DND-41 (cell line): ENCODE measurements at regions not wholly inside any gene's neighbourhood (a gene's known extent, or its start where the extent isn't known, plus 50 kb on each side); places are given as distances from the start of the nearest gene placed in this dataset.

Experiments used
- ATAC-seq: fragments of 200-7000 bp; cut with Tn5 transposase; 3 replicates; pipeline ENCODE4 v1.9.1; 2021; ENCODE audit warnings: low read depth; ENCODE audit not compliant: insufficient read depth
- DNase-seq: peaks from one replicate; pipeline ENCODE4 v3.0.0-alpha.2; 2020
- H2AFZ ChIP-seq: 2 replicates; pipeline ENCODE4 v1.6.0; 2012; ENCODE audit warnings: low read depth, low read length
- H3K27ac ChIP-seq: 2 replicates; pipeline ENCODE4 v1.5.1; 2012; ENCODE audit warnings: low read length, inconsistent platforms
- H3K27me3 ChIP-seq: fragments of 200-600 bp; sonication (generic); 2 replicates; pipeline ENCODE4 v1.6.0; 2012; ENCODE audit warnings: low read length, mild to moderate bottlenecking, inconsistent platforms; ENCODE audit not compliant: insufficient read depth, poor library complexity
- H3K36me3 ChIP-seq: 2 replicates; pipeline ENCODE4 v1.5.1; 2012; ENCODE audit warnings: low read length, inconsistent platforms; ENCODE audit not compliant: insufficient read depth
- H3K4me1 ChIP-seq: 2 replicates; pipeline ENCODE4 v1.5.1; 2012; ENCODE audit warnings: mild to moderate bottlenecking, low read length; ENCODE audit not compliant: insufficient read depth
- H3K4me2 ChIP-seq: 2 replicates; pipeline ENCODE4 v1.6.0; 2012; ENCODE audit warnings: mild to moderate bottlenecking, moderate library complexity, low read length, inconsistent platforms; ENCODE audit not compliant: insufficient read depth
- H3K4me3 ChIP-seq, 2 experiments: fragments of 200-600 bp in 1 of 2; shearing (Covaris generic) in 1 of 2; 2 replicates each; pipeline ENCODE4 v1.5.1; 2012 to 2016; ENCODE audit warnings: inconsistent platforms in 2 of 2, low read length in 2 of 2, mild to moderate bottlenecking in 2 of 2, low read depth in 1 of 2, moderate library complexity in 1 of 2
- H3K79me2 ChIP-seq: 2 replicates; pipeline ENCODE4 v1.6.0; 2012; ENCODE audit warnings: low read length, inconsistent platforms; ENCODE audit not compliant: insufficient read depth
- H3K9ac ChIP-seq: 2 replicates; pipeline ENCODE4 v1.6.0; 2012; ENCODE audit warnings: low read depth, mild to moderate bottlenecking, inconsistent platforms, low read length, moderate library complexity
- H3K9me3 ChIP-seq: 2 replicates; pipeline ENCODE4 v1.5.1; 2012; ENCODE audit warnings: low read length, moderate library complexity, mild to moderate bottlenecking, inconsistent platforms; ENCODE audit not compliant: insufficient read depth, severe bottlenecking
- H4K20me1 ChIP-seq: 2 replicates; pipeline ENCODE4 v1.6.0; 2012; ENCODE audit warnings: low read length; ENCODE audit not compliant: insufficient read depth
- EZH2 ChIP-seq: IDR thresholded peaks from 3 replicates; pipeline ENCODE4 v1.6.1; 2012; ENCODE audit warnings: borderline replicate concordance, low read depth, mild to moderate bottlenecking, moderate library complexity, low read length, inconsistent platforms; ENCODE audit not compliant: severe bottlenecking
- TF ChIP-seq, protein P1 (sequence below): IDR thresholded peaks from 2 replicates; pipeline ENCODE4 v1.5.1; 2012; ENCODE audit warnings: borderline replicate concordance, low read length, moderate library complexity, mild to moderate bottlenecking; ENCODE audit not compliant: poor library complexity, severe bottlenecking; ENCODE audit errors: extremely low read depth

DNA sequence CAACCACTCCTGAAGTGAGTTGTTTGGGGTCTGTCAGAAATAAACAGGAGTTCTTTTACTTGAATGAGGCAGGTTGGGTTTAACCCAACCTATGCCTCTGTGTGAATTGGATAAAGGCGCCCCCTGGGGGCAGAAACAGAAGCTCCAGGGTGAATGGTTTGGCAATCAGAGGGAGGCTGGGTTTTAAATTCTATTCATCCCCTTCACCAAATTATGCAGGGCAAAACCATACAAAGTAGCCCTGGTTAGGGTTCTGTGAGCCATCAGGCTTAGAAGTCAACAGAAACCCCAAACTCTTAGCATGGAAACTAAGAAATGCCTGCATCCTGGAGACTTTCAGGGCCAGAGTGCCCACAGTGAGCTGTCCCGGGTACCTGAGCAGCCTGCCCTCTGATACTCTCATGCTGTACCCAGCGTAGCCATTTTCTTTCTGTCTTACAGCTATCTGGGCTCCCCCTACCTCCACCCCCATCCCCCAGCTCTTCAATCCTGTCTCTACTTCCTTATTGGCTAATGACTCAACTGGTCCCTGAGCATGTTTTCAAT, 241.5 kb downstream of the ICOS start:
- Histone ChIP-seq H4K20me1 (no peaks in the 10 kb centered on the region), H3K27ac (no peak overlapping the region), H3K79me2 (no peaks in the 10 kb centered on the region), H2AFZ (no peak overlapping the region), H3K27me3 (peaks cover 15% of the 10 kb centered on the region), H3K4me2 (no peak overlapping the region), H3K4me3 (no peak overlapping the region), H3K9me3 (no peaks in the 10 kb centered on the region), H3K9ac (no peak overlapping the region), H3K4me1 (no peaks in the 10 kb centered on the region), H3K36me3 (no peaks in the 10 kb centered on the region)
- DNase-seq (peak; percentile 68), ATAC-seq (peak; percentile 94)
- TF ChIP-seq, protein P1, sequence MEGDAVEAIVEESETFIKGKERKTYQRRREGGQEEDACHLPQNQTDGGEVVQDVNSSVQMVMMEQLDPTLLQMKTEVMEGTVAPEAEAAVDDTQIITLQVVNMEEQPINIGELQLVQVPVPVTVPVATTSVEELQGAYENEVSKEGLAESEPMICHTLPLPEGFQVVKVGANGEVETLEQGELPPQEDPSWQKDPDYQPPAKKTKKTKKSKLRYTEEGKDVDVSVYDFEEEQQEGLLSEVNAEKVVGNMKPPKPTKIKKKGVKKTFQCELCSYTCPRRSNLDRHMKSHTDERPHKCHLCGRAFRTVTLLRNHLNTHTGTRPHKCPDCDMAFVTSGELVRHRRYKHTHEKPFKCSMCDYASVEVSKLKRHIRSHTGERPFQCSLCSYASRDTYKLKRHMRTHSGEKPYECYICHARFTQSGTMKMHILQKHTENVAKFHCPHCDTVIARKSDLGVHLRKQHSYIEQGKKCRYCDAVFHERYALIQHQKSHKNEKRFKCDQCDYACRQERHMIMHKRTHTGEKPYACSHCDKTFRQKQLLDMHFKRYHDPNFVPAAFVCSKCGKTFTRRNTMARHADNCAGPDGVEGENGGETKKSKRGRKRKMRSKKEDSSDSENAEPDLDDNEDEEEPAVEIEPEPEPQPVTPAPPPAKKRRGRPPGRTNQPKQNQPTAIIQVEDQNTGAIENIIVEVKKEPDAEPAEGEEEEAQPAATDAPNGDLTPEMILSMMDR = peak; percentile 76
- TF ChIP-seq EZH2 = no peak

DNA sequence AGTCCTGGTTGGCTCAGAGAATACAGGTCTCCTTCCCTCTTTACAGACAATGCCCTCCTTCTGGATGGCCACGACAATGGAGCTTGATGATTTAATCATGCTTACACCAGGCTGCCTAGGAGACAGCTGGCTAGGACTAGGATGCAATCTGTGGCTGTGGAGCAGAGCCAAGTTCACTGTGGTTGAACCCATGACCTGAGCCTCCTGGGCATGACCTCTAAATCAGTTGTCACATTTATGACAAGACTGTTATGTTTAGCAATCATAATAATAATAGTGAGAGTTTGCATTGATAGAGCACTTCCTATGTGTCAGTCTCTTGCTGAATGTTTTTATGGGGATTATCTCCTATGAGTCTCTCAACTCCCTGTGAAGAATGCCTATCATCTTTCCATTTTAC, 244.1 kb downstream of the ICOS start:
- Histone ChIP-seq H4K20me1 (no peaks in the 10 kb centered on the region), H2AFZ (no peak overlapping the region), H3K9ac (no peak overlapping the region), H3K4me1 (no peaks in the 10 kb centered on the region), H3K79me2 (no peaks in the 10 kb centered on the region), H3K27ac (no peak overlapping the region), H3K4me3 (no peak overlapping the region), H3K9me3 (no peaks in the 10 kb centered on the region), H3K36me3 (no peaks in the 10 kb centered on the region), H3K27me3 (peaks cover 21% of the 10 kb centered on the region), H3K4me2 (no peak overlapping the region)
- no peak for ATAC-seq
- DNase-seq = no peak
- TF ChIP-seq EZH2 = no peak
- TF ChIP-seq, protein P1 = no peak

DNA sequence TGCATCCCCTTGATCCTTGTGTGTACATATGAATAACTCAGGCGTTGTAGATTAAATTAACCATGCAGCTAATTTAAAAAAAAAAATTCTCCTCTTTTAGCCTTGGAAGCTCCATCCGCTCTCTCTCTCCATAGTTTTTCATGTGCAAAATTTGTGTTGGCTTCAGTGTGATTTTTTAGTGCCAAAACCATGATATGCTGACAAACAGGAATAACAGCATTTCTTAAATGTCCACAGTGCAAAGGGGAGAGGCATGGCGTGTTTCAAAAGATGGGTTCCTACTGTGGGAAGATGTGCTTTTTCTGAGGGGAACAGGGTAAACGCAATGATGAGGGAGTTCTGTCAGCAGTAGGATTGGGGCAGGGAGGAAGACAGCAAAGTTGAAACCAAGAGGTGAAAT, 247.0 kb downstream of the ICOS start:
- no peaks in the 10 kb centered on the region for H3K36me3 ChIP-seq
- no peaks in the 10 kb centered on the region for H3K9me3 ChIP-seq
- no peaks in the 10 kb centered on the region for H3K4me1 ChIP-seq
- no peak overlapping the region for H3K4me3 ChIP-seq
- no peaks in the 10 kb centered on the region for H4K20me1 ChIP-seq
- H3K79me2 ChIP-seq = no peaks in the 10 kb centered on the region
- H3K27me3 ChIP-seq = peaks cover 17% of the 10 kb centered on the region
- no peak overlapping the region for H3K9ac ChIP-seq
- TF ChIP-seq EZH2 = no peak
- TF ChIP-seq, protein P1 = no peak
- no peak overlapping the region for H2AFZ ChIP-seq
- H3K4me2 ChIP-seq = no peak overlapping the region
- no peak for ATAC-seq
- DNase-seq = no peak
- no peak overlapping the region for H3K27ac ChIP-seq

DNA sequence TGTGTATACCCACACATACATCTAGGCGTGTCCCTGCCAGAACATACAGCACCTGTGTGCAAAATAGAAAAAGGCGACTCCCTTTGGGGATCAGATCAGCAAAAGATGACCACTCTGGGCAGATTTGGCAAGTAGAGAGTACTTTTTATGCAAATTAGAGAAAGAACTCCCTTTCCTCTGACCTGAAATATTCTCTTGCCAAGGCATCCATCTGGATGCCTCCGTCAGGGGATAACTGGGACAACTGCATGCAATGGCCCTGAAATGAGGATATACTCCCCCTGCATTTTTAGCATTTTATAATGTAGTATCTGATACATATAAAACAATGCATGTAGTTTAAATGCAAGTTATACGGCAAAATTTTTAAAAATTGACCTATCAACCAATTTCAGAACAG, 247.7 kb downstream of the ICOS start:
- Histone ChIP-seq H3K4me1 (no peaks in the 10 kb centered on the region), H3K4me3 (no peak overlapping the region), H3K27me3 (peaks cover 13% of the 10 kb centered on the region), H3K9ac (no peak overlapping the region), H3K9me3 (no peaks in the 10 kb centered on the region), H3K27ac (no peak overlapping the region), H3K36me3 (no peaks in the 10 kb centered on the region), H3K4me2 (no peak overlapping the region), H2AFZ (no peak overlapping the region), H4K20me1 (no peaks in the 10 kb centered on the region), H3K79me2 (no peaks in the 10 kb centered on the region)
- DNase-seq = no peak
- TF ChIP-seq, protein P1 = no peak
- no peak for TF ChIP-seq EZH2
- ATAC-seq = no peak
